ENCODE measurements at regions not wholly inside any gene's neighbourhood (a gene's known extent, or its start where the extent isn't known, plus 50 kb on each side); places are given as distances from the start of the nearest gene placed in this dataset.
"Not testable (repeated sequence)": the region's sequence is repeated elsewhere in the genome, so short reads cannot be mapped to it uniquely, and the experiment has no call there.

- no peak for DNase-seq (ENCODE audit: low read depth in 3 of 3)
Measured at GRCh38 chr9:29348999-29349398, 1775.7 kb upstream of the C9orf72 start.

DNA sequence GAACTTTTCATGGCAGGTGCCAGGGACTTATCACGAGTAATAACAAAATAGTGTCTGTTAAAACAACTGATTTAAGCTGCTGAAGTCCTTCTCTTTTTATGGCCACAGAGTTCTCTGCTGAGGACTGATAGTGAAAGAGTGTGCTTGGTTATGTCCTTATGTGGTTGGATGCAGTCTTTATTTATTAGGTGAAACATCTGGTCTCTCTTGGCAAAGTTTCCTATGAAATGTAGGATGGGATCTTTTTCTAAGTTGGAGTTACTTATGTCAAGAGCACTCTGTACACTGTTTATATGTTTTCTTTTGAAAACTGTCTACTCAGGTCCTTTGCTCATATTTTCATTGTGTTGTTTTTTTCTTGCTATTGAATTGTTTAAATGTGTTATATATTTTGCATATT is 1816.1 kb upstream of the C9orf72 start:
- no peak for DNase-seq (ENCODE audit: low read depth in 3 of 3)

DNA sequence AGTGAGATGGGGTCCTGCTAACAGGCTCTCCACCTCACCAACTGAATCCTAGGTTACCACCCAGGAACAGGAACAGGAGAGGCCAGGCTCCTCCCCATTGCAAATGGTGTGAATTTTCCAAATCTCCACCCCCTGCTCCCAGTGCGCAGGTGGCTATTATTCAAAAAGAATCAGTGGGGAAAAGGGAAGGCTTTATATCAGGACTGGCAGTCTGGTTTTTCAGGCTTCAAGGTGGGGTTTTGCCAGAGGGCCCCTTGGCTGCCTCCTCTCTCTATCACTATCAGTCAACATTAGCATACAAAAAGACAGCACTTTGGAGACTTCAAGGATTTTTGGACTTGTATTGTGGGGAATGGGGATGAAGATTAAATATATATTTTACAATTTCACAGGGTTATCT is 1817.6 kb upstream of the C9orf72 start:
- no peak for DNase-seq (ENCODE audit: low read depth in 3 of 3)

- no peak for DNase-seq (ENCODE audit: low read depth in 3 of 3)
Measured at GRCh38 chr9:29393064-29393463, 1819.8 kb upstream of the C9orf72 start.

- DNase-seq (ENCODE audit: low read depth in 3 of 3): no peak
Measured at GRCh38 chr9:29394855-29395254, 1821.6 kb upstream of the C9orf72 start.

DNA sequence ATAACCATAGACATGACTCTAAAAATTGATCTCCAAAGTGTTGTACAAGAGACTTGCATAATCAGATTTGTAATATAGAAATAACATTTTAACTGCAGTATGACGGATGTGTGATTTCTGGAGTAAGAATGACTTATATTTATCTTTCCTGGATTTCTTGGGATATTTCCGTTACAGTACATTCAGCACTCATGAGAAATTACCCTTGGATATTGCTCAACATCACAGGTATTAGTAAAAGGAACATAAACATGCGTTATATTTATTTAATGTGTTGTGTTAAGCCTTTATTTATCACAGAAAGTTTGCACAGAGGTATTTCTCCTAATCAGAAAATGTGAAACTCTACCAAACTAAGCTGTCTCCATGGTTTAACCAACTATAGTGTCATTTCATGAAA is 1823.9 kb upstream of the C9orf72 start:
- no peak for DNase-seq (ENCODE audit: low read depth in 3 of 3)

GRCh38 chr9:29416204-29416603 is 1842.9 kb upstream of the C9orf72 start:
- DNase-seq (ENCODE audit: low read depth in 3 of 3): no peak

DNA sequence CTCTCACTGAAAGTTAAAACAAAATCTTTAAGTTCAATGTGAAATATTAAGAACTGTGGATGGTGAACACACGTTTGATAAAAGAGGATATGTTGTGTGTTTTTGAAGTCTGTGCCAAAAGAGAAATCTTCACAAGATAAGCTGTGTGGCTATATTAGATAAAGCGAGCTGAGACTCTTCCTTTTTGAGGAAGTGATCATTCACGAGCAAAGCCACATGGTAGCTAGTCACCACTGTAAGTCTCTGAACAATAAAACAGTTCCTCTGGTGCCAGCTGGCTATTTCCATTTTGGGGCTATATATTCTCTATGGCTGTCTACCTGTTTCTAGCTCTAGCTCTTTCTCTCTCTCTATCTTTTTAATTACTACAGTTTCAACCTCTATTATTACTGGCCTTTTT is 1849.2 kb upstream of the C9orf72 start:
- no peak for DNase-seq (ENCODE audit: low read depth in 3 of 3)

DNA sequence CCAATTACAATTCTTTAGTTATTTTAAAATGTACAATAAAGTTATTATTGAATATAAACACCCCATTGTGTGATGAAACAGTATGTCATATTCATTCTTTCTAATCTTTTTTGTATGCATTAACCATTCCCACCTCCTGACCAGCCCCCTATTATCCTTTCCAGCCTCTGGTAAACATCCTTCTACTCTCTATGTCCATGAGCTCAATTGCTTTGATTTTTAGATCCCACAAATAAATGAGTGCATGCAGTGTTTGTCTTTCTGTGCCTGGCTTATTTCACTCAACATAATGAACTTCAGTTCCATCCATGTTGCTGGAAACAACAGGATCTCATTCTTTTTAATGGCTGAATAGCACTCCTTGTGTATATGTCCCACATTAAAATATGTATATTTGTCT is 1858.9 kb upstream of the C9orf72 start:
- no peak for DNase-seq (ENCODE audit: low read depth in 3 of 3)

DNA sequence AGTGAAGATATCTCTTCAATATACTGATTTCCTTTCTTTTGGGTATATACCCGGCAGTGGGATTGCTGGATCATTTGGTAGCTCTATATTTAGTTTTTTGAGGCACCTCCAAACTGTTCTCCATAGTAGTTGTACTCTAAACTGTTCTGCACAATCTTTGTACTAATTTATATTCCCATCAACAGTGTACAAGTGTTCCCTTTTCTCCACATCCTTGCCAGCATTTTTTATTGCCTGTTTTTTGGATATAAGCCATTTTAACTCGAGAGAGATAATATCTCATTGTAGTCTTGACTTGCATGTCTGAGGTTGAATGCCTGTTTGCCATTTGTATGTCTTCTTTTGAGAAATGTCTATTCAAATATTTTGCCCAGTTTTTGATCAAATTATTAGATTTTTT is 1859.4 kb upstream of the C9orf72 start:
- not testable (repeated sequence) for DNase-seq (ENCODE audit: low read depth in 3 of 3)

DNA sequence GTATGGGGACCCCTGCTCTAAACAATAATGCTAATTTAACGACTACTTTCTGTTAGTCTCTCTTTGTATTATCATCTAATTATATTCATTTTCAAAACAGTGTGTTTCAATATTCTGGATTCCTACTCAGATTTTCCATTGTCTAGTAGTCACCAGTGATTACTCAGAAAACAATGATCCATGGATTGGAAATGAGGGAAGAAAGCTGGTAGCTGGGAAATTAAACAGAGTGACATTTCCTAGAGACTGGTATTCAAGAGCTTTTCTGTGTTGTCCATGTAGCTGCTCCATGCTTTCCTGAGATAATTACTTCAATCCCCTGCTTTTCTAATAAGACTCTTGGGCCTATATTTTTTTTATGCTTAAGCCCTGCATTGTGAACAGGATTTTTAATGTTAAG is 1862.1 kb upstream of the C9orf72 start:
- no peak for DNase-seq (ENCODE audit: low read depth in 3 of 3)

GRCh38 chr9:29437526-29437925 is 1864.2 kb upstream of the C9orf72 start:
- DNase-seq (ENCODE audit: low read depth in 3 of 3): no peak

DNA sequence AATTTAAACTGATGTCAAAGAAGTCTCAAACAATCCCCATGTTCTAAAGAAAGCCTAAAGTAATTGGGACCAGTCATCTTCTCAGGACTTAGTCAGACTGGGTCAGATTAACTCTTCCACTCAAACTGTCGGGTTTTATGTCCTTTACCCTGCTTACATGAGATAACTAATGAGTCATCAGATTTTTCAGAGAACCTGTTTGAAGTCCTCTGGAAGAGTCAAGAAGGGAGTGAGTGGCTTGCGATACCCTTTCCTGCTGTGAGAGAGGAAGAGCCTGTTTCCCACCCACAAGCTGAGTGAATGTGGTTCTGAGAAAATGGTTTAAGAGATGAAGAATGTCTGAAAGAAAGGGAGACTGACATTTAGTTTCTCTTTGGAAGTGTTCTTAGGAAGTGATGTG is 1866.7 kb upstream of the C9orf72 start:
- DNase-seq (ENCODE audit: low read depth in 3 of 3): no peak

DNA sequence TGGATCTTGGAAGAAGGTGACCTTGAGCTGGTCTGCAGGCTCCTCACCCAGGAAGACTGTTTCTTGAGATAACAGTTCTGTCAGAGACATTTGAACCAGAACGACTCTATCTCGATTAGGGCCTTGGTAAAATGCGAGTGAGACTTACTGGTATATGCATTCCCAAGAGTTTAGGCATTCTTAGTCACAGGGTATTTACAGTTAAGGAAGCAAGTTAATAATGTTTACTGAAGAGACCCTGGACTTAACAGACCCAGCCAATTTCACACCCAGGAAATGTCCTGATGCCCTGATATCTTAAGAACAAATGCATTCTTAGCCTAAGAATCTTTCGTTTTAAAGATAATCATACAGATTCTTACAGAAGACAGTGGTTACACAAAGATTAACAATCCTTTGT is 1867.2 kb upstream of the C9orf72 start:
- no peak for DNase-seq (ENCODE audit: low read depth in 3 of 3)

- DNase-seq (ENCODE audit: low read depth in 3 of 3): no peak
Measured at GRCh38 chr9:29445751-29446150, 1872.5 kb upstream of the C9orf72 start.

GRCh38 chr9:29449306-29449705 is 1876.0 kb upstream of the C9orf72 start:
- no peak for DNase-seq (ENCODE audit: low read depth in 3 of 3)

DNA sequence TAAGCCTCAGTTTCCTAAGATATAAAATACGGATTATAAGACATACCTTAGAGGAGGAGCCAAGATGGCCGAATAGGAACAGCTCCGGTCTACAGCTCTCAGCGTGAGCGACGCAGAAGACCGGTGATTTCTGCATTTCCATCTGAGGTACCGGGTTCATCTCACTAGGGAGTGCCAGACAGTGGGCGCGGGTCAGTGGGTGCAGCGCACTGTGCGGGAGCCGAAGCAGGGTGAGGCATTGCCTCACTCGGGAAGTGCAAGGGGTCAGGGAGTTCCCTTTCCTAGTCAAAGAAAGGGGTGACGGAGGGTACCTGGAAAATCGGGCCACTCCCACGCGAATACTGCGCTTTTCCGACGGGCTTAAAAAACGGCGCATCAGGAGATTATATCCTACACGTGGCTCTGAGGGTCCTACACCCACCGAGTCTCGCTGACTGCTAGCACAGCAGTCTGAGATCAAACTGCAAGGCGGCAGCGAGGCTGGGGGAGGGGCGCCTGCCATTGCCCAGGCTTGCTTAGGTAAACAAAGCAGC is 1877.1 kb upstream of the C9orf72 start:
- not testable (repeated sequence) for DNase-seq (ENCODE audit: low read depth in 3 of 3)

- DNase-seq (ENCODE audit: low read depth in 3 of 3): no peak
Measured at GRCh38 chr9:29456940-29457339, 1883.7 kb upstream of the C9orf72 start.

- DNase-seq (ENCODE audit: low read depth in 3 of 3): no peak
Measured at GRCh38 chr9:29475471-29475870, 1902.2 kb upstream of the C9orf72 start.

DNA sequence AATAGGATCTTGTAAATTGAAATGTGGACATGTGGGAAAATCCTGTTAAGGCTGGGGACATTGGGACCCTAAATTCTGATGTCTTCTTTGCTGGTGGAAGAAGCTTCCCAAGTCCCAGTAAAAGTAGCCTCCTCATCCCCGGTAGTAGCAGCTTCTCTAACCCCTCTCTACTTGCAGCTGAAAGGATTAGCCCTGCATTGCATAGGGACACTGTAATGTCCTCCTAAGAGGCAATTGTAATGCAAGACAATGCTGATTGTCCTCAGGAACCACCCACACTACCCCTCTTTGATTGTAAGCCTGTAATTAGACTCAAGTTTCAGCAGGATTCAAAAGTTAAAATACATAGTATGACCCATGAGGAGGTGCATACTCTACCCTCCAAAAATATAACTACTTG is 1938.4 kb upstream of the C9orf72 start:
- DNase-seq (ENCODE audit: low read depth in 3 of 3): no peak

DNA sequence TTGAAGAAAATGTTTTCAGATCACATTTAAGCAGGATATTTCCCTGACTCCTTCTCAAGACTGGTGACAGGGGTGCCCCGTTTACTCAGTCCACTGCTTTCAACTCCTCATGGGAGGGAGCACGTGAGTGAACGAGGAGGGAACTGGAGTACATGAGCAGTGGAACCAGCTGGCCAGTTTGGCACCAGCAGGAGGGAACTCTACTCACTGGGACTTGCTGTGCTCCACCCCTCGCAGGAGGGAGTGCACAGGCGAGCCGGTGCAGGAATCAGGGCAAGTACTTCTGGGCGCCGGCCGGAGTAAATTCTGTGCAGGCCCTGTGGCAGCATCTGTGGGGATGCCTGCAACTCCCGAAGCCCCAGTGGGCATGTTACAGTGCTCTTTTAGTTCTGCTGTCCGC is 1941.1 kb upstream of the C9orf72 start:
- no peak for DNase-seq (ENCODE audit: low read depth in 3 of 3)

- no peak for DNase-seq (ENCODE audit: low read depth in 3 of 3)
Measured at GRCh38 chr9:29514862-29515261, 1941.6 kb upstream of the C9orf72 start.

GRCh38 chr9:29548436-29548835 is 1975.2 kb upstream of the C9orf72 start:
- DNase-seq (ENCODE audit: low read depth in 3 of 3): no peak

DNA sequence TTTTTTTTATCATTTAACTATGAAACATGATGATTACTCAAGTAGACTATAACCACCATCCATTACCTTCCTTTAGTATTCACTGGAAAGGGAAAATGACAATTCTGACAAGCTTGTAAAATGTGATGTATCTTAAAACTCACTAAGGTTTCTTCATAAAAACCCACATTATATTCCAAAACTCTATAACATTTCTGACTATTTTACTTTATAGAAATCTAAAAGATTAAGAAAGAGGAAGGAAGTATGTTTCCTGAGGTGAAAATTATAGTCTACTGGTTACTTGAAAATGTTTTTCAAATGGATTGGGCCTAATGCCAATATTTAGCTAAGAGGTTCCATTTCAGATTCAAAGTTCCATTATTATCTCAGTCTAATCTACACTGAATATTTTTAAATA is 1982.2 kb upstream of the C9orf72 start:
- no peak for DNase-seq (ENCODE audit: low read depth in 3 of 3)

- DNase-seq (ENCODE audit: low read depth in 3 of 3): no peak
Measured at GRCh38 chr9:29556317-29556716, 1983.0 kb upstream of the C9orf72 start.

Measured in stimulated activated CD4-positive, alpha-beta T cell treated with anti-CD3 and anti-CD28 coated beads, TNF-alpha, amount 100 ng/mL, for 24 hours (primary cell).